RWPE1 (cell line): ENCODE measurements at regions not wholly inside any gene's neighbourhood (a gene's known extent, or its start where the extent isn't known, plus 50 kb on each side); places are given as distances from the start of the nearest gene placed in this dataset.

Experiments used
- CTCF ChIA-PET: fragments of 350-600 bp; sonication (Branson Sonifier 250); formaldehyde crosslinking; extraction: SDS; loops from one replicate; lab custom pipeline; 2021; lab: Yijun Ruan, JAX
- POLR2A ChIA-PET: fragments of 400-600 bp; formaldehyde crosslinking; extraction: SDS; loops from one replicate; lab custom pipeline; 2020; ENCODE audit warnings: antibody characterized with exemption; ENCODE audit not compliant: low non-redundant PET; lab: Yijun Ruan, JAX
- DNase-seq: peaks from one replicate; pipeline ENCODE4 v3.0.0; 2012; ENCODE audit warnings: low spot score
- H3K27ac ChIP-seq: fragments of 450-650 bp; 2 replicates; pipeline ENCODE4 v1.5.1; 2017
- TF ChIP-seq, protein P1 (sequence below): fragments of 450-650 bp; conservative IDR thresholded peaks from 2 replicates; pipeline ENCODE4 v1.5.1; 2017; ENCODE audit warnings: low read depth, mild to moderate bottlenecking

DNA sequence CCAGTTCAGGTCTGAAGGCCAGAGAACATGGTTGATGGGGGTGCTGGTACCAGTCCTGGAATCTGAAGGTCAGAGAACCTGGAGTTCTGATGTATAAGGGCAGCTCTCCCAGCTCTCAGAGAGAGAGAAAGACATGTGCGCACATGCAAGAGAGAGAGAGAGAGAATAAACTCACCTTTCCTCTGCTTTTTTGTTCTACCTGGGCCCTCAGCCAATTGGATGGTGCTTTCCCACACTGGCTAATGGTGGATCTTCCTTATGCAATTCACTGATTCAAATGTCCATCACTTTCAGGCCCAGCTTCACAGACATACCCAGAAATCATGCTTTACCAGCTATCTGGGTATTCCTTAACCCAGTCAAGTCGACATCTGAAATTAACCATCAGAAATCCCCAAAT lies 377.7 kb upstream of the MEX3C start:
- H3K27ac ChIP-seq: no peak overlapping the region
- ChIA-PET CTCF (no interaction called here), POLR2A (no interaction called here)
- DNase-seq: no peak
- TF ChIP-seq, protein P1, sequence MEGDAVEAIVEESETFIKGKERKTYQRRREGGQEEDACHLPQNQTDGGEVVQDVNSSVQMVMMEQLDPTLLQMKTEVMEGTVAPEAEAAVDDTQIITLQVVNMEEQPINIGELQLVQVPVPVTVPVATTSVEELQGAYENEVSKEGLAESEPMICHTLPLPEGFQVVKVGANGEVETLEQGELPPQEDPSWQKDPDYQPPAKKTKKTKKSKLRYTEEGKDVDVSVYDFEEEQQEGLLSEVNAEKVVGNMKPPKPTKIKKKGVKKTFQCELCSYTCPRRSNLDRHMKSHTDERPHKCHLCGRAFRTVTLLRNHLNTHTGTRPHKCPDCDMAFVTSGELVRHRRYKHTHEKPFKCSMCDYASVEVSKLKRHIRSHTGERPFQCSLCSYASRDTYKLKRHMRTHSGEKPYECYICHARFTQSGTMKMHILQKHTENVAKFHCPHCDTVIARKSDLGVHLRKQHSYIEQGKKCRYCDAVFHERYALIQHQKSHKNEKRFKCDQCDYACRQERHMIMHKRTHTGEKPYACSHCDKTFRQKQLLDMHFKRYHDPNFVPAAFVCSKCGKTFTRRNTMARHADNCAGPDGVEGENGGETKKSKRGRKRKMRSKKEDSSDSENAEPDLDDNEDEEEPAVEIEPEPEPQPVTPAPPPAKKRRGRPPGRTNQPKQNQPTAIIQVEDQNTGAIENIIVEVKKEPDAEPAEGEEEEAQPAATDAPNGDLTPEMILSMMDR: no peak

DNA sequence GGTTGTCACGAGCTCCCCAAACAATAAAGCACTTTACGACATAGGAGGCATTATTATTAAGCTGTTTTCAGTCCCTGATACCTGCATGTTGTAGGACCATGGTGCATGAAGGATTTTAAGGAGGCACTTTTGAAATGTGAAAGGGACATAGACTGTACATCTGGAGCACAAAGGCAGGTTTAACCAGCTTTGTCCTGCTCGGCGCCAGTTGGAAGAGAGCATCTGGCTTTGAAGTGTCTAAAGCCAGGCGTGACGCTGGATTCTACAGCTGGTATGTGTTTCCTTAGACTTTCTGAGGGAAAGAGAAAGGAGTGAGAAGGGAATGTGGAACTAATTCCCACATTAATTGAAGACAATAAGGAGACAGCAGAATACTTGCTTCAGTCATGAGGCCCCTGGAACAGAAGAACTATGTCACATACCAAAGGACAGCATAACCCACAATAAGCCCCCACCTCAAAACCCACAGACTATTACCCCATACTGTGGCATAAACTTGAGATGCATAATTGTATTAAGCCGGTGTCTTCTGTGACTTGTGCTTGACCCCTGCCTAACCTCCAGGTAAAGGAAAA lies 381.0 kb upstream of the MEX3C start:
- TF ChIP-seq, protein P1: no peak
- DNase-seq: no peak
- POLR2A ChIA-PET: no interaction called here
- H3K27ac ChIP-seq: no peak overlapping the region
- CTCF ChIA-PET: no interaction called here

DNA sequence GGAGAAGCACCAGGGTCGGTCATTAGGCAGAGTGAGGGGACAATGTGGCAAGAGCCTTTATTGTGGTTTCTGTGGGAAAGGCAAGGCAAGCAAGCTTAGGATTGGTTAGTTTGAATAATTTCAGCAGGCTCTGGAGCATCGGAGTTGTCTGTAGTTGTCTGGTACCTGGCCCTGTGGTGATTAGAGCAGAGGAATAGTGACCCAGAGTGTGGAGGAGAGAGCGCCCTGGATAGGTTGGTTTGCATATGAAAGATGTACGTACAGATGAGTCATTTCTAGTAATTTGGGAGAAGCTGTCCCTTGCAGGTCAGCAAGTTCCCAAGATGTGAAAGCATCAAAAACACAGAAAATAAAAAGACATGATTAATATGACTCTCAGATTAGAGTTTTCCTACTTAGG lies 383.1 kb upstream of the MEX3C start:
- POLR2A ChIA-PET: no interaction called here
- TF ChIP-seq, protein P1: no peak
- CTCF ChIA-PET: no interaction called here
- DNase-seq: no peak
- H3K27ac ChIP-seq: no peak overlapping the region

DNA sequence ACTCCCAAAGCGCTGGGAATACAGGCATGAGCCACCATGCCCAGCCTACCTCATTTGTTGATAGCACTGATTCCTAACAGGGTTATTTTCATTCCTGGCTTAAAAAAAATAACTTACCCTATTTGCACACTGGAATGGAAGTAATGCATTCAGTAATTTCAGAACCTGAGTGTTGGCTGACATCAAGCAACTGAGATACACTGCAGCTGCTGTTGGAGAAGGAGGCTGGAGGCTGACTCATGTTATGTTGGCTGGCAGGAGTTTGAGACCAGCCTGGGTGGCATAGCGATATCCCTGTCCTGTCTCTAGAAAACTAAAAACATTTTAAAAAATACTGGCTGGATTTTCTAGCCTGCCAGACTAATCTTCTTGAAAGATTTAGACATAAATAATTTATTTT lies 385.1 kb upstream of the MEX3C start:
- H3K27ac ChIP-seq: no peak overlapping the region
- TF ChIP-seq, protein P1: no peak
- ChIA-PET POLR2A (no interaction called here), CTCF (no interaction called here)
- no peak for DNase-seq

DNA sequence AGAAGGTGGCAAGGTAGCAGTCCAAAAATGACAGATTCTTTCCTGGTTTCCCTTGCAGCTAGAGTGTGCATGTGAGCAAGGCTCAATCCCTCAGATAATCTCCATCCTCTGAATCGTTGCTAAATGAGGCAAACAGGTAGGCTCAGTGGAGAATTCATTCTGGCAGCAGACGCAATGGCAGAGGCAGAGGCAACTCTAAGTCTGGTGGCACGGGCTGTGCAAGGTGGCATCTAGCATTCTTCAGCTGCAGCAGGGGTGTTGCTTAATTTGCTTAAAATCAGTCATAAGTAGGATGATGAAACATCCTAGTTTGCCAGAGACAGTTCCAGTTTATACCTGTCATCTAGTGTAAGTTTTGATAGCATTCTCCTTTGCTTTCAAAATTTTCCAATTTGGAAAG lies 391.1 kb upstream of the MEX3C start:
- no peak for DNase-seq
- no peak overlapping the region for H3K27ac ChIP-seq
- CTCF ChIA-PET: no interaction called here
- TF ChIP-seq, protein P1: no peak
- POLR2A ChIA-PET: no interaction called here

DNA sequence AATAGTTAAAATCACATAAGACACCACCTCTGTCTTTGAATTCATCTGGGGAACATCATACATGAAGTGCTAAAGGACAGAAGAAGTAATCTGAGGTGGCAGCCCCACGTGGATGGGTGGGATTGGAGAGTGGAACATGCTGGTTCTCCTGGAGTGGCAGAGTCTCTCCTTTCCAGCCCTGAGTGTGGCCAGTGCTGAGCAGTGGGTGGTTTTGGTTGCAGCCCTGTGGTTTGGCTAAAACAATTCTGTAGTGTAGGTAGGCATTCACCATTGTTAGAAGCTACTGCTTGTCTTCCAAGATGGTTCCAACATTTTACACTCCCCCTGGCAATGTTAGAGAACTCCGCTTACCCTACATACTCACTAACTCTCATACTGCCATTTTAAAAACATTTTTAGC lies 396.4 kb upstream of the MEX3C start:
- TF ChIP-seq, protein P1: no peak
- POLR2A ChIA-PET: no interaction called here
- CTCF ChIA-PET: no interaction called here
- no peak for DNase-seq
- H3K27ac ChIP-seq: no peak overlapping the region
